ENCODE measurements at regions not wholly inside any gene's neighbourhood (a gene's known extent, or its start where the extent isn't known, plus 50 kb on each side); places are given as distances from the start of the nearest gene placed in this dataset.
"Not testable (repeated sequence)": the region's sequence is repeated elsewhere in the genome, so short reads cannot be mapped to it uniquely, and the experiment has no call there.

DNA sequence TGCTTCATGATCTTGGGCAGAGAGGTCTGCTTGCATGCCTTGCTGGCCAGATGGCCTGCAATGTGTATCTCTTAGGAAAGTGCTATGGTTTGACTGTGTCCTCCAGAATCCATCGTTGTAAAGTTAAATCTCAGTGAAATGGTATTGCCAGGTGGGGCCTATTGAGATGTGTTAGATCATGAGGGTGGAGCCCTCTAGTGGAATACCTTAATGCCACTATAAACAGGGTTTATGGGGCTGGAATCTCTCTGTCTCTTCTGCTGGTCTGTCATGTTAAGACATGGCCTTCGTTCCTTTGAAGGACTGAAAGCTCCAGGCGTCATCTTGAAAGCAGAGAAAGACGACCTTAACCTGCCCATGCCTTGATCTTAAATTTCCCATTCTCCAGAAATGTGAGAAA is 411.1 kb downstream of the RPIA start:
- not testable (repeated sequence) for H3K4me1 ChIP-seq (ENCODE audit: insufficient read depth, low read length); H3K4me3 ChIP-seq (ENCODE audit: insufficient read depth, low read length); H2AFZ ChIP-seq (ENCODE audit: low read length); H3K4me2 ChIP-seq (ENCODE audit: insufficient read depth, low read length); H3K9me3 ChIP-seq (ENCODE audit: low read depth, low read length); H4K20me1 ChIP-seq (ENCODE audit: insufficient read depth, low read length); H3K79me2 ChIP-seq (ENCODE audit: insufficient read depth, low read length); H3K27me3 ChIP-seq (ENCODE audit: insufficient read depth, low read length); H3K36me3 ChIP-seq (ENCODE audit: insufficient read depth, low read length); DNase-seq (ENCODE audit: insufficient read length, low spot score, missing footprints); H3K27ac ChIP-seq (ENCODE audit: low read depth, low read length)

DNA sequence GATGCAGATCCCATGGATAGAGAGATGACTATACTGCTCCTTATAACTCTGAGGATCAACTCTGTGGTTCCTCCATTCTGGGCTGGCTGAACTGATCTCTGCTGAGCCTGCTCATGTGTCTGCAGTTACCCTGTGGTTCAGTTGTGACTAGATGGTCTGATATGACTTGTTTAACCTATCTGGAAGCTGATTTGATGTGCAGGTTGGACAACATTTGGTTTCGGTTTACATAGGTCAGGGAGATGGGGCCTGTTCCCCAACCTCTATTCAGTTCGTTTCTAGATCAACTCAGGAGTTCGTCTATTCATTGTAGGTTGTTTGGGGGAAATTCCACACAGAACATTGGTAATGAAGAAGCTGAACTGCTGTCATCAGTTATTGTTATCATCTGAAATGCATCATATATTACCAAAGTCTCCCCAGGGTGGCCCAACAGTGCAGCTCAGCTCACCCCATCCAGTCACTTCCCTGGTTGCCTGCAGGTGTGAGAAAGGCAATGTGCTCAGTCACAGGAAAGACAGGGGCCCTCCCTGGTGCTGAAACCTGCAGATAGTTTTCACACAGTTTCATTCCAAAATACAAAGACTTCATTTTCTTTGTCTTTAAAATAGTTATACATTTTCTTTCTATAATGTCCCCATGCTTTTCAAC is 415.0 kb downstream of the RPIA start:
- not testable (repeated sequence) for H4K20me1 ChIP-seq (ENCODE audit: insufficient read depth, low read length)

DNA sequence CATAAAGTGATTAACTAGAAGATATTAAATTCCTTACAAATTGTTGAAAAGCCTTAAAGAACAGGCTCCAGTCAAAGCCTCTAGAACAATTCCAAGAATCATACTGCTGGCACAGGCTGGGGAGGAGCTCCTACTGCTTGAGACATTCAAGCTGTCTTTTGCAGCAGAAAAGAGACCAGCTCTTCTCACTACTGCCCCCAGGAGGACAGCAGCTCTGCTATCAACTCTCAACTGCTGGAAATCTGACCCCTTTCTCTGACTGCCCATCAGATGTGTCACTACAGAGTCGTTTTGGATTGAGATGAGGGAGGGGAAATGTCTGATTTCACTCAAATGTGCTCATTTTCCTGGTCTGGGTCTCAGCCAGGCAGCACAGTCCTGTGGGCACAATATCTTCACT is 421.0 kb downstream of the RPIA start:
- H2AFZ ChIP-seq (ENCODE audit: low read length); H3K27me3 ChIP-seq (ENCODE audit: insufficient read depth, low read length); DNase-seq (ENCODE audit: insufficient read length, low spot score, missing footprints); H3K36me3 ChIP-seq (ENCODE audit: insufficient read depth, low read length); H3K79me2 ChIP-seq (ENCODE audit: insufficient read depth, low read length); H3K27ac ChIP-seq (ENCODE audit: low read depth, low read length); H3K4me1 ChIP-seq (ENCODE audit: insufficient read depth, low read length); H4K20me1 ChIP-seq (ENCODE audit: insufficient read depth, low read length); H3K4me2 ChIP-seq (ENCODE audit: insufficient read depth, low read length); H3K4me3 ChIP-seq (ENCODE audit: insufficient read depth, low read length); H3K9me3 ChIP-seq (ENCODE audit: low read depth, low read length): not testable (repeated sequence)
- TF ChIP-seq, protein P1, sequence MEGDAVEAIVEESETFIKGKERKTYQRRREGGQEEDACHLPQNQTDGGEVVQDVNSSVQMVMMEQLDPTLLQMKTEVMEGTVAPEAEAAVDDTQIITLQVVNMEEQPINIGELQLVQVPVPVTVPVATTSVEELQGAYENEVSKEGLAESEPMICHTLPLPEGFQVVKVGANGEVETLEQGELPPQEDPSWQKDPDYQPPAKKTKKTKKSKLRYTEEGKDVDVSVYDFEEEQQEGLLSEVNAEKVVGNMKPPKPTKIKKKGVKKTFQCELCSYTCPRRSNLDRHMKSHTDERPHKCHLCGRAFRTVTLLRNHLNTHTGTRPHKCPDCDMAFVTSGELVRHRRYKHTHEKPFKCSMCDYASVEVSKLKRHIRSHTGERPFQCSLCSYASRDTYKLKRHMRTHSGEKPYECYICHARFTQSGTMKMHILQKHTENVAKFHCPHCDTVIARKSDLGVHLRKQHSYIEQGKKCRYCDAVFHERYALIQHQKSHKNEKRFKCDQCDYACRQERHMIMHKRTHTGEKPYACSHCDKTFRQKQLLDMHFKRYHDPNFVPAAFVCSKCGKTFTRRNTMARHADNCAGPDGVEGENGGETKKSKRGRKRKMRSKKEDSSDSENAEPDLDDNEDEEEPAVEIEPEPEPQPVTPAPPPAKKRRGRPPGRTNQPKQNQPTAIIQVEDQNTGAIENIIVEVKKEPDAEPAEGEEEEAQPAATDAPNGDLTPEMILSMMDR (IDR thresholded peaks at IDR 0.05; ENCODE audit: extremely low read depth, low read depth, low read length), result peak; percentile 30

More for the DNA sequence above, 415.0 kb downstream of the RPIA start:
- H2AFZ ChIP-seq (ENCODE audit: low read length); H3K4me2 ChIP-seq (ENCODE audit: insufficient read depth, low read length); DNase-seq (ENCODE audit: insufficient read length, low spot score, missing footprints); H3K4me1 ChIP-seq (ENCODE audit: insufficient read depth, low read length); H3K79me2 ChIP-seq (ENCODE audit: insufficient read depth, low read length); H3K4me3 ChIP-seq (ENCODE audit: insufficient read depth, low read length); H3K9me3 ChIP-seq (ENCODE audit: low read depth, low read length); H3K27ac ChIP-seq (ENCODE audit: low read depth, low read length); H3K27me3 ChIP-seq (ENCODE audit: insufficient read depth, low read length); H3K36me3 ChIP-seq (ENCODE audit: insufficient read depth, low read length): not testable (repeated sequence)

DNA sequence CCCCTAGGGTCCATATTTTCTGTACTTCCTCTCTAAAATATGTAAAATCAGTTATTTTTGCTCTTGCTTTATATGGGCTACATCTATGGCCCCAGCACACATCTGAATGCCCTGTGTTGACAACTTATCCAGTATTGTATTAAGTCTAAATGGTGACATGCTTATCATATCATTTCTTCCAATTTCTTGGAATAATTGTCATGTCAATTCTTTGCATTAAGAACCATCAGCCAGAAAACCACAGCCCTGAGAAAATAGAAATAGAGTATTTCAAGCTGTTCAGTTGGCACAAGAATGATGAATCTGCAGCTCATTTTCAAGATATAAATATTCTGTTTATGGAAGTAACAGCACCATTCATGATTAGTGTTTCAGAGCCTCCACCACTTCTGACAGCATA is 421.8 kb downstream of the RPIA start:
- H3K4me3 ChIP-seq (ENCODE audit: insufficient read depth, low read length); H3K36me3 ChIP-seq (ENCODE audit: insufficient read depth, low read length); H3K27ac ChIP-seq (ENCODE audit: low read depth, low read length); H3K4me1 ChIP-seq (ENCODE audit: insufficient read depth, low read length); H3K79me2 ChIP-seq (ENCODE audit: insufficient read depth, low read length); DNase-seq (ENCODE audit: insufficient read length, low spot score, missing footprints); H3K9me3 ChIP-seq (ENCODE audit: low read depth, low read length); H2AFZ ChIP-seq (ENCODE audit: low read length); H3K4me2 ChIP-seq (ENCODE audit: insufficient read depth, low read length); H4K20me1 ChIP-seq (ENCODE audit: insufficient read depth, low read length); H3K27me3 ChIP-seq (ENCODE audit: insufficient read depth, low read length): not testable (repeated sequence)

DNA sequence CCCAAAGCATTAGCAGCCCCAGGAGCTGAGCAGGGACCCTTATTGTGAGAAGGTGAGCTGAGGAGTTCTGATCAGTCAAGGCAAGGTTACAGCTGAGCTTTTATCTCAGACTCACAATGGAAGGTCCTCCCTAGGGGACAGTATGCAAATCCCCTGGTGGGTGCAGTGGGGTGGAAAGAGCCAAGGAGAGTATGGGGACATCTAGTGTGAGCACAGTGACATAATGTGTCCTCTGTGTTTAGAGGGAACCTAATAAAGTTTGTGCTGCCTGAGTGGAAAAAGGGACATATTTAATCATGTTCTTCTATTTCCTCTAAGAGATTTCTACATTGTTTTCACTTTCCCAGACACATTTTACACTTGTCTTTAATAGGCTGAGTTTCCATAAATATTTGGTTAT is 438.0 kb downstream of the RPIA start:
- H4K20me1 ChIP-seq (ENCODE audit: insufficient read depth, low read length); DNase-seq (ENCODE audit: insufficient read length, low spot score, missing footprints); H3K36me3 ChIP-seq (ENCODE audit: insufficient read depth, low read length): not testable (repeated sequence)

DNA sequence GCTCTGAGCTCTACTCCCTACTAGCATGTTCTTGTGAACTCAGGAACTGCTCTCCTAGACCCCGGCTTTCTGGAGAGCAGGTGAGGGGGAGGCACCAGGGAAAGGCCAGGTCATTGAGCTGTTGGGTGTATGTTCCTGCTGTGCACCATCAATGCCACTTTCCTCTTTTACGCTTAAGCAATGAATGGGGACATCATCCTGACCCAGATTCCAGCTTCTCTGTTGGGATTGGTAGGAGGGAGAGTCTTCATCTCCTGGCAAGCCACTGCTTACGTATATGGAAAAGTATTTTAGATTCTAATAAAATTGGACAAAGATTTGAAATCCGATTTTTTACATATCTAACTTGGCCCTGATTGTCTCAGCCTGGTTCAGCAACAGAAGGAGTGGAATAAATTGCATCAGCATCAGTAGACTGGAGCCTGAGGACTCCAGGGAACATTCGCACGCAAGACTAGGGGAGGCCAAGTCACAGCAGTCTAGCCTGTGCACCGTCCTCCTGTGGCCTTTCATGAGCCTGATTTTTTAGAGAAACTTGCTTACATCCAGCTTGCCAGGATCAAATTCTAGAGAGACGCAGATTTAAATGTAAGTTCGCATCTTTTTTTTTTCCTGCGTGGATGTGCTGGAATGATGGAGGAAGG is 439.3 kb downstream of the RPIA start:
- H3K9me3 ChIP-seq (ENCODE audit: low read depth, low read length); H3K4me2 ChIP-seq (ENCODE audit: insufficient read depth, low read length); H3K79me2 ChIP-seq (ENCODE audit: insufficient read depth, low read length); DNase-seq (ENCODE audit: insufficient read length, low spot score, missing footprints); H3K27ac ChIP-seq (ENCODE audit: low read depth, low read length); H2AFZ ChIP-seq (ENCODE audit: low read length); H3K36me3 ChIP-seq (ENCODE audit: insufficient read depth, low read length); H3K4me3 ChIP-seq (ENCODE audit: insufficient read depth, low read length); H3K27me3 ChIP-seq (ENCODE audit: insufficient read depth, low read length); H3K4me1 ChIP-seq (ENCODE audit: insufficient read depth, low read length); H4K20me1 ChIP-seq (ENCODE audit: insufficient read depth, low read length): not testable (repeated sequence)

More for the DNA sequence above, 438.0 kb downstream of the RPIA start:
- H3K4me2 ChIP-seq (ENCODE audit: insufficient read depth, low read length); H3K27ac ChIP-seq (ENCODE audit: low read depth, low read length); H2AFZ ChIP-seq (ENCODE audit: low read length); H3K4me3 ChIP-seq (ENCODE audit: insufficient read depth, low read length); H3K79me2 ChIP-seq (ENCODE audit: insufficient read depth, low read length); H3K27me3 ChIP-seq (ENCODE audit: insufficient read depth, low read length); H3K9me3 ChIP-seq (ENCODE audit: low read depth, low read length); H3K4me1 ChIP-seq (ENCODE audit: insufficient read depth, low read length): not testable (repeated sequence)

DNA sequence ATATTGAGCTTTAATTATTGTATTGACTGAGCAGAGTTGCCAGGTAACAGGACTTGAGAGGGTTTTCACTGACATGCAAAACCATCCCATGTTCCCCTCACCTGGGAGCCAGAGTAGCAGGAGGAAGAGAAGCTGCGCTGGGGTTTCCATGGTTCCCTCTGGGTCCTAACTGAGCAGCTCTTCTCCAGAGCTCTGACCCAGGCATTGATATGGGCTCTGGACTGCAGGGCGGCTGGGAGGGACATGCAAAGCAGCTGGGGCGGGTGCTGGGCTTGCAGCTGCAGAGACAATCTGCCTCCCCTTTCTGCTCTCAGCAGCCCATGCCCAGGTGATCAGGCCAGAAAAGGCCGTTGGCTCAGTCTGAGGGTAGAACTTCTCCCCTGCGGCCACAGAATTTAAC is 451.5 kb downstream of the RPIA start:
- H3K9me3 ChIP-seq (ENCODE audit: low read depth, low read length); H3K36me3 ChIP-seq (ENCODE audit: insufficient read depth, low read length): not testable (repeated sequence)

DNA sequence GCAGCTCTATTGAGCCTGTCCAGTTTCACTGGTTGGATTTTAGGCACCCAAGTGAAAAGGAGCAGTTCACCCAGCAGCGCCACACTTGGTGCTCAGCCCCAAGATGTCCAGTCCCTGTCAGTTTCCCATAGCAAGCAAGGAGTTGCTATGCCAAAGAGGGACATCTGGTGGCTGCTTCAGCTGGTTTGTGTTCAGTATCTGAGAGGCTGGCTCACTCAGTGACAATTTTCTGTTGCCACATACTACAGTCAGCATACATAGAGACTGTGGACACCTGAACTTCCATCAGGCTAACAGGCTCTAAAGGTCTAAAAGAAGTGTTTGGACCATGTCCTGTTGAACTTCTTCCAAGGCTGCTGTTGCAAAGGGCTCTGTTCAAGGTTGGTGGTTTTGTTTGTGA is 453.9 kb downstream of the RPIA start:
- not testable (repeated sequence) for H3K9me3 ChIP-seq (ENCODE audit: low read depth, low read length); H3K27ac ChIP-seq (ENCODE audit: low read depth, low read length); H3K36me3 ChIP-seq (ENCODE audit: insufficient read depth, low read length); H3K27me3 ChIP-seq (ENCODE audit: insufficient read depth, low read length); H4K20me1 ChIP-seq (ENCODE audit: insufficient read depth, low read length); H3K4me1 ChIP-seq (ENCODE audit: insufficient read depth, low read length); H3K4me3 ChIP-seq (ENCODE audit: insufficient read depth, low read length); H2AFZ ChIP-seq (ENCODE audit: low read length); DNase-seq (ENCODE audit: insufficient read length, low spot score, missing footprints); H3K4me2 ChIP-seq (ENCODE audit: insufficient read depth, low read length); H3K79me2 ChIP-seq (ENCODE audit: insufficient read depth, low read length)

More for the DNA sequence above, 451.5 kb downstream of the RPIA start:
- not testable (repeated sequence) for H3K4me2 ChIP-seq (ENCODE audit: insufficient read depth, low read length); H3K4me3 ChIP-seq (ENCODE audit: insufficient read depth, low read length); H2AFZ ChIP-seq (ENCODE audit: low read length); DNase-seq (ENCODE audit: insufficient read length, low spot score, missing footprints); H3K79me2 ChIP-seq (ENCODE audit: insufficient read depth, low read length); H3K27me3 ChIP-seq (ENCODE audit: insufficient read depth, low read length); H3K27ac ChIP-seq (ENCODE audit: low read depth, low read length); H3K4me1 ChIP-seq (ENCODE audit: insufficient read depth, low read length); H4K20me1 ChIP-seq (ENCODE audit: insufficient read depth, low read length)
